ENCODE measurements at regions not wholly inside any gene's neighbourhood (a gene's known extent, or its start where the extent isn't known, plus 50 kb on each side); places are given as distances from the start of the nearest gene placed in this dataset.
"Not testable (repeated sequence)": the region's sequence is repeated elsewhere in the genome, so short reads cannot be mapped to it uniquely, and the experiment has no call there.

GRCh38 chr9:100748930-100749329 lies 171.1 kb downstream of the CAVIN4 start:
- H3K4me1 ChIP-seq (ENCODE audit: control insufficient read depth, insufficient read depth, low read length); H3K9ac ChIP-seq (ENCODE audit: low read length); H3K4me3 ChIP-seq (ENCODE audit: low read length); H3K27me3 ChIP-seq (replicated peaks; ENCODE audit: control insufficient read depth, insufficient read depth, low read length); H3K9me3 ChIP-seq (ENCODE audit: control insufficient read depth, low read length); H3K36me3 ChIP-seq (ENCODE audit: control insufficient read depth, insufficient read depth, low read length, severe bottlenecking); DNase-seq (ENCODE audit: low read depth): not testable (repeated sequence)

- no peaks in the 10 kb centered on the region for H3K9me3 ChIP-seq (ENCODE audit: control insufficient read depth, low read length)
- H3K4me3 ChIP-seq (ENCODE audit: low read length) = no peak overlapping the region
- H3K27me3 ChIP-seq (replicated peaks; ENCODE audit: control insufficient read depth, insufficient read depth, low read length) = no peaks in the 10 kb centered on the region
- H3K4me1 ChIP-seq (ENCODE audit: control insufficient read depth, insufficient read depth, low read length) = no peaks in the 10 kb centered on the region
- H3K9ac ChIP-seq (ENCODE audit: low read length) = no peak overlapping the region
- no peak for DNase-seq (ENCODE audit: low read depth)
- no peaks in the 10 kb centered on the region for H3K36me3 ChIP-seq (ENCODE audit: control insufficient read depth, insufficient read depth, low read length, severe bottlenecking)
Observed at GRCh38 chr9:100756217-100756616, 178.3 kb downstream of the CAVIN4 start.

- H3K4me3 ChIP-seq (ENCODE audit: low read length) = no peak overlapping the region
- no peaks in the 10 kb centered on the region for H3K27me3 ChIP-seq (replicated peaks; ENCODE audit: control insufficient read depth, insufficient read depth, low read length)
- no peaks in the 10 kb centered on the region for H3K9me3 ChIP-seq (ENCODE audit: control insufficient read depth, low read length)
- H3K4me1 ChIP-seq (ENCODE audit: control insufficient read depth, insufficient read depth, low read length) = no peaks in the 10 kb centered on the region
- DNase-seq (ENCODE audit: low read depth) = no peak
- no peak overlapping the region for H3K9ac ChIP-seq (ENCODE audit: low read length)
- no peaks in the 10 kb centered on the region for H3K36me3 ChIP-seq (ENCODE audit: control insufficient read depth, insufficient read depth, low read length, severe bottlenecking)
Observed at GRCh38 chr9:100759215-100759614, 181.3 kb downstream of the CAVIN4 start.

GRCh38 chr9:100761276-100761802 lies 183.5 kb downstream of the CAVIN4 start:
- DNase-seq (ENCODE audit: low read depth) = no peak
- Histone ChIP-seq H3K4me3 (ENCODE audit: low read length) (no peak overlapping the region), H3K27me3 (replicated peaks; ENCODE audit: control insufficient read depth, insufficient read depth, low read length) (no peaks in the 10 kb centered on the region), H3K4me1 (ENCODE audit: control insufficient read depth, insufficient read depth, low read length) (no peaks in the 10 kb centered on the region), H3K36me3 (ENCODE audit: control insufficient read depth, insufficient read depth, low read length, severe bottlenecking) (no peaks in the 10 kb centered on the region), H3K9ac (ENCODE audit: low read length) (no peak overlapping the region), H3K9me3 (ENCODE audit: control insufficient read depth, low read length) (no peaks in the 10 kb centered on the region)

- H3K4me3 ChIP-seq (ENCODE audit: low read length) = no peak overlapping the region
- H3K36me3 ChIP-seq (ENCODE audit: control insufficient read depth, insufficient read depth, low read length, severe bottlenecking) = no peaks in the 10 kb centered on the region
- H3K9ac ChIP-seq (ENCODE audit: low read length) = no peak overlapping the region
- H3K9me3 ChIP-seq (ENCODE audit: control insufficient read depth, low read length) = no peaks in the 10 kb centered on the region
- no peaks in the 10 kb centered on the region for H3K27me3 ChIP-seq (replicated peaks; ENCODE audit: control insufficient read depth, insufficient read depth, low read length)
- H3K4me1 ChIP-seq (ENCODE audit: control insufficient read depth, insufficient read depth, low read length) = no peaks in the 10 kb centered on the region
- DNase-seq (ENCODE audit: low read depth) = no peak
Observed at GRCh38 chr9:100774326-100774725, 196.4 kb downstream of the CAVIN4 start.

GRCh38 chr9:100774962-100775361 lies 197.1 kb downstream of the CAVIN4 start:
- no peak for DNase-seq (ENCODE audit: low read depth)
- Histone ChIP-seq H3K27me3 (replicated peaks; ENCODE audit: control insufficient read depth, insufficient read depth, low read length) (no peaks in the 10 kb centered on the region), H3K36me3 (ENCODE audit: control insufficient read depth, insufficient read depth, low read length, severe bottlenecking) (no peaks in the 10 kb centered on the region), H3K9ac (ENCODE audit: low read length) (no peak overlapping the region), H3K4me1 (ENCODE audit: control insufficient read depth, insufficient read depth, low read length) (no peaks in the 10 kb centered on the region), H3K9me3 (ENCODE audit: control insufficient read depth, low read length) (no peaks in the 10 kb centered on the region), H3K4me3 (ENCODE audit: low read length) (no peak overlapping the region)

- no peaks in the 10 kb centered on the region for H3K36me3 ChIP-seq (ENCODE audit: control insufficient read depth, insufficient read depth, low read length, severe bottlenecking)
- H3K9ac ChIP-seq (ENCODE audit: low read length) = no peak overlapping the region
- DNase-seq (ENCODE audit: low read depth) = no peak
- H3K4me3 ChIP-seq (ENCODE audit: low read length) = no peak overlapping the region
- no peaks in the 10 kb centered on the region for H3K27me3 ChIP-seq (replicated peaks; ENCODE audit: control insufficient read depth, insufficient read depth, low read length)
- no peaks in the 10 kb centered on the region for H3K9me3 ChIP-seq (ENCODE audit: control insufficient read depth, low read length)
- H3K4me1 ChIP-seq (ENCODE audit: control insufficient read depth, insufficient read depth, low read length) = no peaks in the 10 kb centered on the region
Observed at GRCh38 chr9:100775912-100776311, 198.0 kb downstream of the CAVIN4 start.

- Histone ChIP-seq H3K9me3 (ENCODE audit: control insufficient read depth, low read length) (peaks cover 4% of the 10 kb centered on the region), H3K9ac (ENCODE audit: low read length) (no peak overlapping the region), H3K27me3 (replicated peaks; ENCODE audit: control insufficient read depth, insufficient read depth, low read length) (no peaks in the 10 kb centered on the region), H3K36me3 (ENCODE audit: control insufficient read depth, insufficient read depth, low read length, severe bottlenecking) (no peaks in the 10 kb centered on the region), H3K4me1 (ENCODE audit: control insufficient read depth, insufficient read depth, low read length) (no peaks in the 10 kb centered on the region), H3K4me3 (ENCODE audit: low read length) (no peak overlapping the region)
- no peak for DNase-seq (ENCODE audit: low read depth)
Observed at GRCh38 chr9:100784755-100785154, 206.9 kb downstream of the CAVIN4 start.

- no peak for DNase-seq (ENCODE audit: low read depth)
- H3K4me3 ChIP-seq (ENCODE audit: low read length) = no peak overlapping the region
- H3K4me1 ChIP-seq (ENCODE audit: control insufficient read depth, insufficient read depth, low read length) = no peaks in the 10 kb centered on the region
- H3K9ac ChIP-seq (ENCODE audit: low read length) = no peak overlapping the region
- H3K27me3 ChIP-seq (replicated peaks; ENCODE audit: control insufficient read depth, insufficient read depth, low read length) = no peaks in the 10 kb centered on the region
- peaks cover 4% of the 10 kb centered on the region for H3K9me3 ChIP-seq (ENCODE audit: control insufficient read depth, low read length)
- no peaks in the 10 kb centered on the region for H3K36me3 ChIP-seq (ENCODE audit: control insufficient read depth, insufficient read depth, low read length, severe bottlenecking)
Observed at GRCh38 chr9:100785946-100786345, 208.1 kb downstream of the CAVIN4 start.

GRCh38 chr9:100794738-100795269 lies 216.9 kb downstream of the CAVIN4 start:
- H3K4me3 ChIP-seq (ENCODE audit: low read length) = no peak overlapping the region
- no peak for DNase-seq (ENCODE audit: low read depth)
- no peaks in the 10 kb centered on the region for H3K27me3 ChIP-seq (replicated peaks; ENCODE audit: control insufficient read depth, insufficient read depth, low read length)
- H3K9ac ChIP-seq (ENCODE audit: low read length) = no peak overlapping the region
- H3K4me1 ChIP-seq (ENCODE audit: control insufficient read depth, insufficient read depth, low read length) = no peaks in the 10 kb centered on the region
- H3K9me3 ChIP-seq (ENCODE audit: control insufficient read depth, low read length) = no peaks in the 10 kb centered on the region
- no peaks in the 10 kb centered on the region for H3K36me3 ChIP-seq (ENCODE audit: control insufficient read depth, insufficient read depth, low read length, severe bottlenecking)

GRCh38 chr9:100803956-100804355 lies 224.6 kb upstream of the PLPPR1 start:
- Histone ChIP-seq H3K36me3 (ENCODE audit: control insufficient read depth, insufficient read depth, low read length, severe bottlenecking) (no peaks in the 10 kb centered on the region), H3K9ac (ENCODE audit: low read length) (no peak overlapping the region), H3K9me3 (ENCODE audit: control insufficient read depth, low read length) (no peaks in the 10 kb centered on the region), H3K4me3 (ENCODE audit: low read length) (no peak overlapping the region), H3K27me3 (replicated peaks; ENCODE audit: control insufficient read depth, insufficient read depth, low read length) (no peaks in the 10 kb centered on the region), H3K4me1 (ENCODE audit: control insufficient read depth, insufficient read depth, low read length) (no peaks in the 10 kb centered on the region)
- no peak for DNase-seq (ENCODE audit: low read depth)

- no peaks in the 10 kb centered on the region for H3K4me1 ChIP-seq (ENCODE audit: control insufficient read depth, insufficient read depth, low read length)
- no peak for DNase-seq (ENCODE audit: low read depth)
- no peak overlapping the region for H3K9ac ChIP-seq (ENCODE audit: low read length)
- no peaks in the 10 kb centered on the region for H3K36me3 ChIP-seq (ENCODE audit: control insufficient read depth, insufficient read depth, low read length, severe bottlenecking)
- H3K9me3 ChIP-seq (ENCODE audit: control insufficient read depth, low read length) = no peaks in the 10 kb centered on the region
- H3K4me3 ChIP-seq (ENCODE audit: low read length) = no peak overlapping the region
- H3K27me3 ChIP-seq (replicated peaks; ENCODE audit: control insufficient read depth, insufficient read depth, low read length) = no peaks in the 10 kb centered on the region
Observed at GRCh38 chr9:100811643-100812042, 216.9 kb upstream of the PLPPR1 start.
